ENCODE measurements at regions not wholly inside any gene's neighbourhood (a gene's known extent, or its start where the extent isn't known, plus 50 kb on each side); places are given as distances from the start of the nearest gene placed in this dataset.

- TF ChIP-seq EP300 (IDR thresholded peaks at IDR 0.05; ENCODE audit: borderline replicate concordance) (no peak), YY1 (IDR thresholded peaks at IDR 0.05; ENCODE audit: low read depth) (no peak), CEBPB (IDR thresholded peaks at IDR 0.05) (no peak), TAF1 (IDR thresholded peaks at IDR 0.05; ENCODE audit: low read depth) (no peak), MAX (IDR thresholded peaks at IDR 0.05) (no peak), TCF12 (IDR thresholded peaks at IDR 0.05; ENCODE audit: low read depth) (no peak), RAD21 (IDR thresholded peaks at IDR 0.05; ENCODE audit: low read depth) (peak; percentile 46), USF1 (IDR thresholded peaks at IDR 0.05) (no peak), REST (IDR thresholded peaks at IDR 0.05; ENCODE audit: low read depth) (no peak), EGR1 (IDR thresholded peaks at IDR 0.05) (no peak)
Measured at GRCh38 chr15:84108728-84109127, 126.8 kb upstream of the GOLGA6L4 start.
